Activated CD4-positive, CD25-positive, alpha-beta regulatory T cell treated with anti-CD3 and anti-CD28 coated beads, Interleukin-2, amount 50 U/mL, for 16 hours (primary cell): ENCODE measurements at regions not wholly inside any gene's neighbourhood (a gene's known extent, or its start where the extent isn't known, plus 50 kb on each side); places are given as distances from the start of the nearest gene placed in this dataset.

Experiments used
- DNase-seq: peaks from one replicate; pipeline ENCODE4 v3.0.0-alpha.2; 2020; ENCODE audit warnings: low read depth, low spot score

- DNase-seq, result no peak
These were observed 109.0 kb downstream of the TFAP2A start for GRCh38 chr6:10305790-10306415.

GRCh38 chr6:10303608-10304506, 111.0 kb downstream of the TFAP2A start:
- no peak for DNase-seq

DNA sequence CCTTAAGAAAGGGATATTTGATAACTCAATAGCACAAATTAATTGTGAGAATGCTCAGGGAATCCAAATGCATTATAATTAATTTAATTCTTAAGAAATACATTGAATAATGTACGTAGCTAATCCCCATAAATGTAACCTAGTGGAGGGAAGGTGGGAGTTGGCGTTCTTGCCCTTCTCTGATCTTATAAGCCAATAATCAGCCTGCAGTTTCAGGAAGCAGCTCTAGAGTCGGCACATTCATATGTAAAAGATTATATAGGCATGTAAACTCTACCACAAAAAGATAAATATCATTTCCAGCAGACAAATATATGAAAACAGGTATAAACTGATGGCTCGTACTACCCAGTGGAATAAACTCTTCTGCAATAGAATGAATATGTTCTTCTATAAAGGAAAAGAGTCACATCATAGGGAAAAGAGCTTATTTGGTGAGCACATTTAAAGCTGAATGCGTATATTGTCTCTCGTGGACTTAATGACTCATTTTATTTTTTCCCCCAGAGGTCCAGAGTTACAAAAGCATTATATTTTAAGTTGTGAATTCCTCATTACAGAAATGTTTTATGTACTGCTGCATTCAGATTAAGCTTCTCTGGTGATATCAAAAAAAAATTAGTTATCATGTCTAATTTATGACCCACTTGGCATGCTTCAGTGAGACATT, 112.2 kb downstream of the TFAP2A start:
- DNase-seq, result no peak

DNA sequence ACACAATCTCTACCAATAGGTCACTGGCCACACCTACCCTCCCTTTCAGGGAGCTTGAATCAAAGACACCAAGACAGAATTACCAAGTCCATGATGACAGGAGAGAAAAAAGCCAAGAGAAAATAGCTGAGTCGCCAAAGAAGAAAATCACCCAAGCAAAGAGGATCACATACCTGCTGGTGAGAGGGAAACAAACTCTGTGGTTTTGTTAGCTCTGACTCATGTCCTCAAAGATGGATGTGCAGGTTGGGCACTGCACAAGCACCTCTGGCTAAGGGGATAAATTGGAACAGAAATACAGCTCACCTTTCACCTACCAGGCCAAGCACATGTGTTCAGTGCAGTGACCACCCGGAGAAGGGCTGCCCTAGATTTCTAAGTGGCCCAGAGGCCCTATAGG, 114.8 kb downstream of the TFAP2A start:
- no peak for DNase-seq

DNA sequence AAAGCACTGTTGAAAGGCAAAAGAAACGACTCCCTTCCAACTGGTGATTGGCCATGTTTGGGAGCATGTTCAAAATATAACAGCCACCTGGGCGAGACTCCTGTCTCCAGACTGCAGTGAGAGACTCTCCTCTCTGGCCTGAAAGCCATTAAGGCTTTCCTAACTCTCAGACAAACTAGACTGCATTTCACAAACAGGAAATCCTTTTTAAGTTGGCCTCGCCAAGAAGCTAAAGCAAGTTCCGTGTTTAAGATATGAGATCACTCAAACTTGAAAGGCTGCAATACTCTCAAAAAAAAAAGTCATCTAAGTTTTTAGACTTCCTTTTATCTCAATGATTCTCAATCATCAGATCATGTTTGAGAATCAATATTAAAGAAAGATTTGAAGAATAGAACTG, 117.0 kb downstream of the TFAP2A start:
- no peak for DNase-seq

GRCh38 chr6:10278746-10279145, 136.1 kb downstream of the TFAP2A start:
- DNase-seq, result no peak

DNA sequence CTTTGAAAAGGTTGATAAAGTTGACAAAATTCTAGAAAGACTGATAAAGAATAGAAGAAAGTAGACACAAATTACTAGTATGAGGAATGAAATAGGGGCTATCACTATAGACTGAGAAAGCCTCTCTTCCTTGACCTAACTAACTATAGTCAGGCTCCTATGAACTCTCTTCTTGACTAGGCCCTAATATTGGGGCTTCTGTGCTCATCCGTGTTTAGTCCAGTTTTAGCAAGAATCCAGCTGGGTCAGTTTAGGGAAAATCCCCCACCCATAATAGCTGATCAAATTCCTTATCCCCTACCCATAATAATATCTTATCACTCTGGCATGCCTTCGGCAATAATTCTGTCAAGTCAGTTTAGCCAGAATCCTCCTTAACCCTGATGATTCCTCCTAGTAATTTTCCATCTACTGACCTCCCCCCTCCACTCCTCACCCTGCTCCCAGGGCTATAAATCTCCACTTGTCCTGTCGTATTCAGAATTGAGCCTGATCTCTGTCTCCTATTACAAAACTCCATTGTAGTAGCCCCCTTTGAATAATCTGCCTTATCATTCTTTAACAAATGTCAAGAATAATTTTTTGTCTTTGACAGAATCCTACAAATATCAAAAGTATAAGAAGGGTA, 138.1 kb downstream of the TFAP2A start:
- DNase-seq, result no peak

- DNase-seq, result no peak
These were observed 138.8 kb downstream of the TFAP2A start for GRCh38 chr6:10276106-10276505.

GRCh38 chr6:10272591-10272990, 142.3 kb downstream of the TFAP2A start:
- DNase-seq, result no peak

GRCh38 chr6:10271982-10272381, 142.9 kb downstream of the TFAP2A start:
- DNase-seq, result no peak

GRCh38 chr6:10269814-10270472, 144.9 kb downstream of the TFAP2A start:
- no peak for DNase-seq

DNA sequence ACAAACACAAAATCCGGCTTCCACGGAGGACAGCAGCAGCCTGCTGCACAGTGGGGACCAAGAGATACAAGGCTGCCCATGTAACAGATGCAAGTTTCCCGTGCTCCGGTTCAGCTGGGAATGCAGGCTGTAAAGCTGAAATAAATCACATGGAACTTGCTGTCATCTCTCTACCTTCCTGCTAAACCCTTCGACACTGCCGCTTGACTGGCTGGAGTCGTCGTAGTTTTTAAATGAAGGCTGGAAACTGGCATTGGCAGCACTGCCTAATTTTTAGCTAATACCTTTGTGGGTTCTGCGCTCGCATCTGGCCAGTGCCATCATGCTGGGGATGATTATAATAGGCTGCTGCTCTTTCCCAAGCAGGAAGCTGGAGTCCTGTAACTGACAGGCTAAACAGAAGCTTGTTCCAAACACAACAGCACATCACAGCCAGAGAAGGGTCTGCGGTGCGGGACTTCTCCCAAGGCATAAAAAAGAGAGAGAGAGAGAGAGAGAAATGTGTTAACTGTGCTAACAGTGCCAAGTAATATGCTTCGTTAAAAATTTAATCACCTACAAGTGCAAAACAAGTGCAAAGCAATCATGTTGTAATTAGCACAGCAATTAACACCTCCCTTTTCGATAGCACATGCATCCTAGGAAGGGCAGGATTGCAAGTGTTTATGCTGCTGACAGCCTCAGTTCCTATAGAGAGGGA, 146.1 kb downstream of the TFAP2A start:
- no peak for DNase-seq

DNA sequence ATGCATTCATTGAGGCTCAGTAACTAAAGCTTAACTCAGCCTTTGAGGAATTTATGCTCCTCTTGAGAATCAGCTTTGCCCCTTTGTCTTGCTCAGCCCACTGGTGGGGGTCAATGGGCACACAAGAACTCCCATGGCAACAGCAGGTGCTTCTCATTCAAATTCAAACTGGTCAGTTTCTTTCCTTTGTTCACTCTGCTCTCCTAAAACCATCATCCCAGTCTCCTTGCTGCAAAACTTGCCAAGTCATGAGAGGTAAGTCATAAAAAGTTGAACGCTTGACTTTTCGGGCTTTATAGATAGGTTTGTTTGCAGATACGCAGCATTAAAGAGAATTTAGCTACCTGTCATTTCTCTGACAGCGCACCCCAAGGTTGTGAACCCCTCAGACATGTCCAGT, 146.8 kb downstream of the TFAP2A start:
- DNase-seq, result no peak

GRCh38 chr6:10266462-10266861, 148.4 kb downstream of the TFAP2A start:
- DNase-seq, result no peak

DNA sequence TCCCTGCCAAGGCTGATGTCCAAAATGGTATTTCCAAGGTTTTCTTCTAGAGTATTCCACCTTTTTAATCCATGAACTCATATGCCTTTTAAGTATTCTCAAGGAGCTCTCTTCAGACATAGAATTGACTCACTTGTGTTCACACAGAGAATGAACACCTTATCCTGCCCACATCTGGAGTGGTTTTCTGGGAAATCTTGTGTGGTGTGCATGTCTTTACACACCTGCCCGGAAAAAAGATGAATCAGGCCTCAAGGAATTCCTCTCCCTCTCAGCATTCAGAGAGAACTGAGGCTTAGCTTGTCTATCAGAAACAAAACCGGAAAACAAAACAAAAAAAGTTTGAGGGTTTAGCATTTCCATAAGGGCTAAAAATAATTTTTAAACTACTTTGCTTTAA, 148.8 kb downstream of the TFAP2A start:
- no peak for DNase-seq

DNA sequence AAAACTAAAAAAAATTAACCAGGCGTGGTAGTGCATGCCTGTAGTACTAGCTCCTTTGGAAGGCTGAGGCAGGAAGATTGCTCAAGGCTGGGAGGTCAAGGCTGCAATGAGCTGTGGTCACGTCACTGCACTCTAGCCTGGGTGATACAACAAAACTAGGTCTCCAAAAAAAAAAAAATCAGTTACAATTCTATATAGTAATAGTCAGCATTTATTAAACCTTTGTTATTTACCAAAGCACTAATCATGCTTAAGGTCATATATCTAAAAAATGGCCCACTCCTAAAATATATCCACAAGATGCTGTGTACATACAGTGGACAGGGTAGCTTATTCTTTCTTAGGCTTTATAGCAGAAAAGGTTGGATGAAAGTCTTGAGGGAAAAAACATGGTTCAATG, 152.4 kb downstream of the TFAP2A start:
- DNase-seq, result no peak

DNA sequence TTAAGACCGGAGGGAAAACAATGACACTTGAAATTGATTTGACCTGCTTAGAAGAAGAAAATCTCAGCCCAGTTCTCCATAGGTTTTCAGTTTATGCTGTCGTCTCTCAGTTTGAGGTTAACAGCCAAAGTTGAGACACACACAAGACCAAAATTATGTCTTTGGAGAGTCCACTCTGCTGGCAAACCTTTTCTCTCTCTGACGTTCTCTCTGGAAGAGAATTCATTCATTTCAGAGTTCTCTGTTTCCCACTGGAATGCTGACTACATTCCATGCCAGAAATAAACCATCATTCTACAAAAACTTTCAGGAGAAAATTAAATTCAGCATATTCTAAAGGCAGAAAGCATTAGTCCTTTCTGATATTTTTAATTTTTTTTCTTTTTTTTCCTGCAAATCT, 155.2 kb downstream of the TFAP2A start:
- no peak for DNase-seq

- DNase-seq, result no peak
These were observed 156.5 kb downstream of the TFAP2A start for GRCh38 chr6:10258341-10258740.

- DNase-seq, result no peak
These were observed 158.7 kb downstream of the TFAP2A start for GRCh38 chr6:10256113-10256690.

DNA sequence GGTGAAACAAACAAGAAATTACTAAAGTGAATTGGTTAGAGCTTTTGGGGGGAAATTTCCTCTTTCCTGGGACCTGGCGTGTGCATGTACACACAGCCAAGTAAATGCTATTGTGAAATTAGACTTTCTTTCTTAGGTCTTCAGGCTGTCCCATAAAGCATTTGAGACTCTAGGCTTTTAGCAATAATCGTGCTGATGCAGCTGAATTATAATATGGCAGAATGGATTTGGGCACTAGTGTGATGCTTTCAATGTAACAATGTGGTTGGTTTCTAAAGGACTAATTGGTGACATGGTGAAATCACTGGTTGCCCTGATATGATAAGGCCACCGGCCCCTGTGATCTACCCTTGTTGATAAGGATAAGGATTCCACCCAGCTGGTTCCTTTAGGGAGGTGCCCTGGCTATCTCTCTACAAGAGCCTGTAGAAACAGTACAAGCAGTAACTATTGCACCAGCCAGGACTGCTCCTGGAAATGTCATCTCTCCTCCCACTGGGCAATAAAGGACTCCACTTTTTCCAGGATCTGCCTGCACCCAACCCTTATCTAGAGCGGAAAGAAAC, 164.1 kb downstream of the TFAP2A start:
- no peak for DNase-seq
